WTC11 (cell line): ENCODE measurements at regions not wholly inside any gene's neighbourhood (a gene's known extent, or its start where the extent isn't known, plus 50 kb on each side); places are given as distances from the start of the nearest gene placed in this dataset.

Source experiments
- ATAC-seq: fragments of 200-7000 bp; cut with Tn5 transposase; 2 replicates; pipeline ENCODE4 v1.10.0; 2021; ENCODE audit warnings: mild to moderate bottlenecking, moderate library complexity
- CTCF ChIA-PET: fragments of 300-600 bp; sonication (Branson Sonifier 250); formaldehyde crosslinking; loops from one replicate; lab custom pipeline; 2021; ENCODE audit warnings: antibody characterized with exemption; lab: Charles Lee
- POLR2A ChIA-PET: fragments of 350-600 bp; sonication (Branson Sonifier 250); formaldehyde crosslinking; loops from one replicate; lab custom pipeline; 2021; ENCODE audit warnings: antibody characterized with exemption; lab: Charles Lee
- DNase-seq: peaks from one replicate; pipeline ENCODE4 v3.0.0; 2021; ENCODE audit warnings: low spot score
- H3K27ac Mint-ChIP-seq: 2 replicates; pipeline ENCODE4 v1.8.0; 2021; ENCODE audit warnings: mixed read lengths
- H3K27me3 Mint-ChIP-seq: 2 replicates; pipeline ENCODE4 v1.8.0; 2021; ENCODE audit warnings: low read depth, mild to moderate bottlenecking, moderate library complexity, mixed read lengths
- H3K36me3 Mint-ChIP-seq: 2 replicates; pipeline ENCODE4 v1.8.0; 2021; ENCODE audit warnings: mixed read lengths
- H3K4me1 Mint-ChIP-seq: 2 replicates; pipeline ENCODE4 v1.8.0; 2022; ENCODE audit warnings: mixed read lengths
- H3K4me3 Mint-ChIP-seq: 2 replicates; pipeline ENCODE4 v1.8.0; 2021; ENCODE audit warnings: mild to moderate bottlenecking, moderate library complexity, mixed read lengths
- H3K9me3 Mint-ChIP-seq: 2 replicates; pipeline ENCODE4 v1.8.0; 2021; ENCODE audit warnings: mixed read lengths
- CREB1 ChIP-seq: sonication (generic); formaldehyde crosslinking; IDR thresholded peaks from 2 replicates; pipeline ENCODE4 v1.8.0; 2023; ENCODE audit warnings: mild to moderate bottlenecking, missing genetic modification reagents
- CREM ChIP-seq: sonication (generic); formaldehyde crosslinking; IDR thresholded peaks from 2 replicates; pipeline ENCODE4 v1.8.1; 2022; ENCODE audit warnings: mild to moderate bottlenecking, missing genetic modification reagents, moderate library complexity
- ESRRA ChIP-seq: sonication (generic); formaldehyde crosslinking; IDR thresholded peaks from 2 replicates; pipeline ENCODE4 v1.8.1; 2022; ENCODE audit warnings: mild to moderate bottlenecking, missing genetic modification reagents, borderline replicate concordance
- FOXP1 ChIP-seq: sonication (generic); formaldehyde crosslinking; IDR thresholded peaks from 2 replicates; pipeline ENCODE4 v1.8.0; 2022; ENCODE audit warnings: missing genetic modification reagents, mild to moderate bottlenecking, moderate library complexity, borderline replicate concordance
- GABPB1 ChIP-seq: sonication (generic); formaldehyde crosslinking; IDR thresholded peaks from 2 replicates; pipeline ENCODE4 v1.8.1; 2023; ENCODE audit warnings: mild to moderate bottlenecking, missing genetic modification reagents
- IRF2 ChIP-seq: sonication (generic); formaldehyde crosslinking; IDR thresholded peaks from 2 replicates; pipeline ENCODE4 v1.8.0; 2022; ENCODE audit warnings: low read depth, missing genetic modification reagents, borderline replicate concordance
- JAZF1 ChIP-seq: fragments of 250-450 bp; sonication (Bioruptor Pico); IDR thresholded peaks from 2 replicates; pipeline ENCODE4 v1.9.0; 2021; ENCODE audit warnings: moderate library complexity, mild to moderate bottlenecking, inconsistent platforms
- MYBL2 ChIP-seq: sonication (generic); formaldehyde crosslinking; IDR thresholded peaks from 2 replicates; pipeline ENCODE4 v1.8.1; 2023; ENCODE audit warnings: mild to moderate bottlenecking, moderate library complexity, missing genetic modification reagents
- NR1H2 ChIP-seq: sonication (generic); formaldehyde crosslinking; IDR thresholded peaks from 2 replicates; pipeline ENCODE4 v1.9.0; 2021; ENCODE audit warnings: mild to moderate bottlenecking, moderate library complexity, missing genetic modification reagents
- RORB ChIP-seq: fragments of 250-450 bp; sonication (Bioruptor Pico); IDR thresholded peaks from 2 replicates; pipeline ENCODE4 v1.9.0; 2021; ENCODE audit warnings: mild to moderate bottlenecking
- TEAD1 ChIP-seq: sonication (generic); formaldehyde crosslinking; IDR thresholded peaks from 2 replicates; pipeline ENCODE4 v1.8.0; 2022; ENCODE audit warnings: mild to moderate bottlenecking, missing genetic modification reagents
- TEAD4 ChIP-seq: sonication (generic); formaldehyde crosslinking; IDR thresholded peaks from 2 replicates; pipeline ENCODE4 v1.8.0; 2022; ENCODE audit warnings: mild to moderate bottlenecking, missing genetic modification reagents
- ZBTB21 ChIP-seq: sonication (generic); formaldehyde crosslinking; IDR thresholded peaks from 2 replicates; pipeline ENCODE4 v1.8.1; 2023; ENCODE audit warnings: mild to moderate bottlenecking, missing genetic modification reagents, borderline replicate concordance
- ZNF263 ChIP-seq: sonication (generic); formaldehyde crosslinking; IDR thresholded peaks from 2 replicates; pipeline ENCODE4 v1.8.1; 2022; ENCODE audit warnings: low read depth, mild to moderate bottlenecking, moderate library complexity, missing genetic modification reagents
- ZNF396 ChIP-seq: fragments of 250-450 bp; sonication (Bioruptor Pico); IDR thresholded peaks from 2 replicates; pipeline ENCODE4 v1.8.0; 2021; ENCODE audit warnings: mild to moderate bottlenecking, moderate library complexity, borderline replicate concordance
- TF ChIP-seq, protein P1 (sequence below): fragments of 250-450 bp; sonication (Bioruptor Pico); IDR thresholded peaks from 2 replicates; pipeline ENCODE4 v1.9.0; 2021; ENCODE audit warnings: mild to moderate bottlenecking, borderline replicate concordance
- TF ChIP-seq, protein P2 (sequence below): fragments of 200-600 bp; IDR thresholded peaks from 2 replicates; pipeline ENCODE4 v1.8.0; 2022; ENCODE audit warnings: antibody characterized with exemption
- TF ChIP-seq, protein P3 (sequence below): sonication (generic); formaldehyde crosslinking; conservative IDR thresholded peaks from 2 replicates; pipeline ENCODE4 v1.8.1; 2023; ENCODE audit warnings: mild to moderate bottlenecking, low read depth, missing genetic modification reagents, moderate library complexity
- TF ChIP-seq, protein P4 (sequence below): sonication (generic); formaldehyde crosslinking; IDR thresholded peaks from 2 replicates; pipeline ENCODE4 v1.8.1; 2022; ENCODE audit warnings: mild to moderate bottlenecking, missing genetic modification reagents, moderate library complexity, borderline replicate concordance
- TF ChIP-seq, protein P5 (sequence below): sonication (generic); formaldehyde crosslinking; IDR thresholded peaks from 2 replicates; pipeline ENCODE4 v1.8.1; 2022; ENCODE audit warnings: low read depth, mild to moderate bottlenecking, moderate library complexity, missing genetic modification reagents, borderline replicate concordance
- TF ChIP-seq, protein P6 (sequence below): fragments of 250-450 bp; sonication (Bioruptor Pico); IDR thresholded peaks from 2 replicates; pipeline ENCODE4 v1.9.0; 2021; ENCODE audit warnings: moderate library complexity, mild to moderate bottlenecking, inconsistent platforms, borderline replicate concordance
- TF ChIP-seq, protein P7 (sequence below): sonication (generic); formaldehyde crosslinking; conservative IDR thresholded peaks from 2 replicates; pipeline ENCODE4 v1.8.1; 2022; ENCODE audit warnings: mild to moderate bottlenecking, missing genetic modification reagents

DNA sequence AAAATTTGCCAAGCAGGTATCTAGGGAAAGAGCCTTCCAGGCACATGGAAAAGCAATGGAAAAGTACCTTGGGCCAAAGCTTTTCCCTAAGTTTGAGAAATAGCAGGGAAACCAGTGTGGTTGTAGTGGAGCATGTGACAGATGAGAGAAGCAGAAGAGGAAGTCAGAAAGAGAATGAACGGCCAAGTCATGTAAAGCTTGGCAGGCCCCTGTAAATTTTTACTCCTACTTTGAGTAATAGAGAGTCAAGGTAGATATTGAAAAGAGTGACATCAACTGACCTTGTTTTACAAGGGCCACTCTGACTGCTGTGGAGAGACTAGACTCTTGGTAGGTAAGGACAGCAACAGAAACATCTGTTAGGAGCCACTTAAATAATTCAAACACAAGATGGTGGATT lies 180.9 kb upstream of the PRMT6 start:
- TF ChIP-seq TEAD4 (no peak), ZNF396 (CRISPR knock-in tag) (no peak), ZNF263 (no peak), ZBTB21 (no peak), IRF2 (CRISPR knock-in tag) (no peak), FOXP1 (no peak), GABPB1 (CRISPR knock-in tag) (no peak), ESRRA (CRISPR knock-in tag) (no peak), NR1H2 (CRISPR knock-in tag) (no peak), JAZF1 (CRISPR knock-in tag) (no peak)
- TF ChIP-seq, protein P1, sequence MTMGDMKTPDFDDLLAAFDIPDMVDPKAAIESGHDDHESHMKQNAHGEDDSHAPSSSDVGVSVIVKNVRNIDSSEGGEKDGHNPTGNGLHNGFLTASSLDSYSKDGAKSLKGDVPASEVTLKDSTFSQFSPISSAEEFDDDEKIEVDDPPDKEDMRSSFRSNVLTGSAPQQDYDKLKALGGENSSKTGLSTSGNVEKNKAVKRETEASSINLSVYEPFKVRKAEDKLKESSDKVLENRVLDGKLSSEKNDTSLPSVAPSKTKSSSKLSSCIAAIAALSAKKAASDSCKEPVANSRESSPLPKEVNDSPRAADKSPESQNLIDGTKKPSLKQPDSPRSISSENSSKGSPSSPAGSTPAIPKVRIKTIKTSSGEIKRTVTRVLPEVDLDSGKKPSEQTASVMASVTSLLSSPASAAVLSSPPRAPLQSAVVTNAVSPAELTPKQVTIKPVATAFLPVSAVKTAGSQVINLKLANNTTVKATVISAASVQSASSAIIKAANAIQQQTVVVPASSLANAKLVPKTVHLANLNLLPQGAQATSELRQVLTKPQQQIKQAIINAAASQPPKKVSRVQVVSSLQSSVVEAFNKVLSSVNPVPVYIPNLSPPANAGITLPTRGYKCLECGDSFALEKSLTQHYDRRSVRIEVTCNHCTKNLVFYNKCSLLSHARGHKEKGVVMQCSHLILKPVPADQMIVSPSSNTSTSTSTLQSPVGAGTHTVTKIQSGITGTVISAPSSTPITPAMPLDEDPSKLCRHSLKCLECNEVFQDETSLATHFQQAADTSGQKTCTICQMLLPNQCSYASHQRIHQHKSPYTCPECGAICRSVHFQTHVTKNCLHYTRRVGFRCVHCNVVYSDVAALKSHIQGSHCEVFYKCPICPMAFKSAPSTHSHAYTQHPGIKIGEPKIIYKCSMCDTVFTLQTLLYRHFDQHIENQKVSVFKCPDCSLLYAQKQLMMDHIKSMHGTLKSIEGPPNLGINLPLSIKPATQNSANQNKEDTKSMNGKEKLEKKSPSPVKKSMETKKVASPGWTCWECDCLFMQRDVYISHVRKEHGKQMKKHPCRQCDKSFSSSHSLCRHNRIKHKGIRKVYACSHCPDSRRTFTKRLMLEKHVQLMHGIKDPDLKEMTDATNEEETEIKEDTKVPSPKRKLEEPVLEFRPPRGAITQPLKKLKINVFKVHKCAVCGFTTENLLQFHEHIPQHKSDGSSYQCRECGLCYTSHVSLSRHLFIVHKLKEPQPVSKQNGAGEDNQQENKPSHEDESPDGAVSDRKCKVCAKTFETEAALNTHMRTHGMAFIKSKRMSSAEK = no peak
- TF ChIP-seq, protein P2, sequence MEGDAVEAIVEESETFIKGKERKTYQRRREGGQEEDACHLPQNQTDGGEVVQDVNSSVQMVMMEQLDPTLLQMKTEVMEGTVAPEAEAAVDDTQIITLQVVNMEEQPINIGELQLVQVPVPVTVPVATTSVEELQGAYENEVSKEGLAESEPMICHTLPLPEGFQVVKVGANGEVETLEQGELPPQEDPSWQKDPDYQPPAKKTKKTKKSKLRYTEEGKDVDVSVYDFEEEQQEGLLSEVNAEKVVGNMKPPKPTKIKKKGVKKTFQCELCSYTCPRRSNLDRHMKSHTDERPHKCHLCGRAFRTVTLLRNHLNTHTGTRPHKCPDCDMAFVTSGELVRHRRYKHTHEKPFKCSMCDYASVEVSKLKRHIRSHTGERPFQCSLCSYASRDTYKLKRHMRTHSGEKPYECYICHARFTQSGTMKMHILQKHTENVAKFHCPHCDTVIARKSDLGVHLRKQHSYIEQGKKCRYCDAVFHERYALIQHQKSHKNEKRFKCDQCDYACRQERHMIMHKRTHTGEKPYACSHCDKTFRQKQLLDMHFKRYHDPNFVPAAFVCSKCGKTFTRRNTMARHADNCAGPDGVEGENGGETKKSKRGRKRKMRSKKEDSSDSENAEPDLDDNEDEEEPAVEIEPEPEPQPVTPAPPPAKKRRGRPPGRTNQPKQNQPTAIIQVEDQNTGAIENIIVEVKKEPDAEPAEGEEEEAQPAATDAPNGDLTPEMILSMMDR = no peak
- TF ChIP-seq, protein P3, sequence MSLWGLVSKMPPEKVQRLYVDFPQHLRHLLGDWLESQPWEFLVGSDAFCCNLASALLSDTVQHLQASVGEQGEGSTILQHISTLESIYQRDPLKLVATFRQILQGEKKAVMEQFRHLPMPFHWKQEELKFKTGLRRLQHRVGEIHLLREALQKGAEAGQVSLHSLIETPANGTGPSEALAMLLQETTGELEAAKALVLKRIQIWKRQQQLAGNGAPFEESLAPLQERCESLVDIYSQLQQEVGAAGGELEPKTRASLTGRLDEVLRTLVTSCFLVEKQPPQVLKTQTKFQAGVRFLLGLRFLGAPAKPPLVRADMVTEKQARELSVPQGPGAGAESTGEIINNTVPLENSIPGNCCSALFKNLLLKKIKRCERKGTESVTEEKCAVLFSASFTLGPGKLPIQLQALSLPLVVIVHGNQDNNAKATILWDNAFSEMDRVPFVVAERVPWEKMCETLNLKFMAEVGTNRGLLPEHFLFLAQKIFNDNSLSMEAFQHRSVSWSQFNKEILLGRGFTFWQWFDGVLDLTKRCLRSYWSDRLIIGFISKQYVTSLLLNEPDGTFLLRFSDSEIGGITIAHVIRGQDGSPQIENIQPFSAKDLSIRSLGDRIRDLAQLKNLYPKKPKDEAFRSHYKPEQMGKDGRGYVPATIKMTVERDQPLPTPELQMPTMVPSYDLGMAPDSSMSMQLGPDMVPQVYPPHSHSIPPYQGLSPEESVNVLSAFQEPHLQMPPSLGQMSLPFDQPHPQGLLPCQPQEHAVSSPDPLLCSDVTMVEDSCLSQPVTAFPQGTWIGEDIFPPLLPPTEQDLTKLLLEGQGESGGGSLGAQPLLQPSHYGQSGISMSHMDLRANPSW (CRISPR knock-in tag) = no peak
- TF ChIP-seq, protein P4, sequence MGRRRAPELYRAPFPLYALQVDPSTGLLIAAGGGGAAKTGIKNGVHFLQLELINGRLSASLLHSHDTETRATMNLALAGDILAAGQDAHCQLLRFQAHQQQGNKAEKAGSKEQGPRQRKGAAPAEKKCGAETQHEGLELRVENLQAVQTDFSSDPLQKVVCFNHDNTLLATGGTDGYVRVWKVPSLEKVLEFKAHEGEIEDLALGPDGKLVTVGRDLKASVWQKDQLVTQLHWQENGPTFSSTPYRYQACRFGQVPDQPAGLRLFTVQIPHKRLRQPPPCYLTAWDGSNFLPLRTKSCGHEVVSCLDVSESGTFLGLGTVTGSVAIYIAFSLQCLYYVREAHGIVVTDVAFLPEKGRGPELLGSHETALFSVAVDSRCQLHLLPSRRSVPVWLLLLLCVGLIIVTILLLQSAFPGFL (CRISPR knock-in tag) = no peak
- H3K9me3 Mint-ChIP-seq = peaks cover 17% of the 10 kb centered on the region
- H3K27me3 Mint-ChIP-seq = no peaks in the 10 kb centered on the region; the same call in 1 of the 2 replicates
- DNase-seq (no peak), ATAC-seq (no peak)
- POLR2A ChIA-PET = no interaction called here
- no peak overlapping the region for H3K27ac Mint-ChIP-seq
- no peak overlapping the region for H3K4me3 Mint-ChIP-seq
- H3K36me3 Mint-ChIP-seq = peaks cover 1% of the 10 kb centered on the region; the same call in 1 of the 2 replicates
- CTCF ChIA-PET = no interaction called here
- H3K4me1 Mint-ChIP-seq = peaks cover 13% of the 10 kb centered on the region

DNA sequence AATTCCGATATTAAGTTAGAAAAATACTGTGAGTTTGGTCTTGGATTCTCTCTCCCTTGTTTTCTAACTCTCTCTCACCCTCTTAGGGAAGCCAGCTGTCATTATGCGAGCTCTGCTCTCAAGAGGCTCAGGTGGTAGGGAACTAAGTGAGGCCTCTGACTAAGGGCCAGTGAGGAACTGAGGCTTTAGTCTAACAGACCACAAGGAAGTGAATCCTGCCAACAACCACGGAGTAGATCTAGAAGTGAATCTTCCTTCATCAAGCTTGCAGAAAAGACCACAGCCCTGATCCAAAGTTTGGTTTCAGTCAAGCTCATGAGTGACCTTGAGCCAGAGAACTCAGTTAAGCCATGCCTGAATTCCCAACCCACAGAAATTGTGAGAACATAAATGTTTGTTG lies 180.1 kb upstream of the PRMT6 start:
- no peak for TF ChIP-seq MYBL2 (CRISPR knock-in tag)
- TF ChIP-seq RORB (CRISPR knock-in tag) = no peak
- TF ChIP-seq, protein P5, sequence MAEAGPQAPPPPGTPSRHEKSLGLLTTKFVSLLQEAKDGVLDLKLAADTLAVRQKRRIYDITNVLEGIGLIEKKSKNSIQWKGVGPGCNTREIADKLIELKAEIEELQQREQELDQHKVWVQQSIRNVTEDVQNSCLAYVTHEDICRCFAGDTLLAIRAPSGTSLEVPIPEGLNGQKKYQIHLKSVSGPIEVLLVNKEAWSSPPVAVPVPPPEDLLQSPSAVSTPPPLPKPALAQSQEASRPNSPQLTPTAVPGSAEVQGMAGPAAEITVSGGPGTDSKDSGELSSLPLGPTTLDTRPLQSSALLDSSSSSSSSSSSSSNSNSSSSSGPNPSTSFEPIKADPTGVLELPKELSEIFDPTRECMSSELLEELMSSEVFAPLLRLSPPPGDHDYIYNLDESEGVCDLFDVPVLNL (CRISPR knock-in tag) = no peak
- no peak for TF ChIP-seq CREB1
- TF ChIP-seq, protein P6, sequence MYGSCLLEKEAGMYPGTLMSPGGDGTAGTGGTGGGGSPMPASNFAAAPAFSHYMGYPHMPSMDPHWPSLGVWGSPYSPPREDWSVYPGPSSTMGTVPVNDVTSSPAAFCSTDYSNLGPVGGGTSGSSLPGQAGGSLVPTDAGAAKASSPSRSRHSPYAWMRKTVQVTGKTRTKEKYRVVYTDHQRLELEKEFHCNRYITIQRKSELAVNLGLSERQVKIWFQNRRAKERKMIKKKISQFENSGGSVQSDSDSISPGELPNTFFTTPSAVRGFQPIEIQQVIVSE = no peak
- TF ChIP-seq, protein P7, sequence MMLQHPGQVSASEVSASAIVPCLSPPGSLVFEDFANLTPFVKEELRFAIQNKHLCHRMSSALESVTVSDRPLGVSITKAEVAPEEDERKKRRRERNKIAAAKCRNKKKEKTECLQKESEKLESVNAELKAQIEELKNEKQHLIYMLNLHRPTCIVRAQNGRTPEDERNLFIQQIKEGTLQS (CRISPR knock-in tag) = no peak
- TF ChIP-seq, protein P2 = no peak
- TF ChIP-seq TEAD1 = no peak
- TF ChIP-seq CREM (CRISPR knock-in tag) = no peak
- Mint-ChIP-seq H3K9me3 (peaks cover 11% of the 10 kb centered on the region), H3K36me3 (no peaks in the 10 kb centered on the region), H3K27me3 (no peaks in the 10 kb centered on the region; the same call in 1 of the 2 replicates), H3K27ac (no peak overlapping the region; the same call in 1 of the 2 replicates), H3K4me3 (no peak overlapping the region), H3K4me1 (peaks cover 13% of the 10 kb centered on the region)
- DNase-seq = no peak
- ChIA-PET POLR2A (no interaction called here), CTCF (no interaction called here)
- no peak for ATAC-seq
